SK-N-SH treated with all-trans-retinoic acid at 6 μM for 48 hours (cell line): ENCODE measurements at regions not wholly inside any gene's neighbourhood (a gene's known extent, or its start where the extent isn't known, plus 50 kb on each side); places are given as distances from the start of the nearest gene placed in this dataset.

Source experiments
- ARNTL ChIP-seq: fragments of 450-650 bp; formaldehyde crosslinking; IDR thresholded peaks from 2 replicates; pipeline ENCODE4 v1.5.0; 2020; ENCODE audit warnings: low read depth, mild to moderate bottlenecking, moderate library complexity, borderline replicate concordance
- CSDC2 ChIP-seq: fragments of 250-450 bp; sonication (Bioruptor Pico); IDR thresholded peaks from 2 replicates; pipeline ENCODE4 v1.5.0; 2020; ENCODE audit warnings: mild to moderate bottlenecking, moderate library complexity
- OSR1 ChIP-seq: fragments of 250-450 bp; sonication (Bioruptor Pico); IDR thresholded peaks from 2 replicates; pipeline ENCODE4 v1.8.0; 2022; ENCODE audit warnings: moderate library complexity, mild to moderate bottlenecking, inconsistent platforms
- RARB ChIP-seq: fragments of 250-450 bp; sonication (Bioruptor Pico); IDR thresholded peaks from 2 replicates; pipeline ENCODE4 v1.8.0; 2021; ENCODE audit warnings: mild to moderate bottlenecking, moderate library complexity
- SNAI2 ChIP-seq: fragments of 250-450 bp; sonication (Bioruptor Pico); IDR thresholded peaks from 2 replicates; pipeline ENCODE4 v1.5.0; 2020; ENCODE audit warnings: mild to moderate bottlenecking, moderate library complexity
- ZFP3 ChIP-seq: fragments of 250-450 bp; sonication (Bioruptor Pico); IDR thresholded peaks from 2 replicates; pipeline ENCODE4 v1.5.0; 2020; ENCODE audit warnings: mild to moderate bottlenecking, moderate library complexity
- ZFP30 ChIP-seq: fragments of 450-650 bp; formaldehyde crosslinking; IDR thresholded peaks from 2 replicates; pipeline ENCODE4 v1.5.0; 2022; ENCODE audit warnings: mild to moderate bottlenecking, moderate library complexity
- ZNF565 ChIP-seq: fragments of 450-650 bp; formaldehyde crosslinking; conservative IDR thresholded peaks from 2 replicates; pipeline ENCODE4 v1.5.0; 2020; ENCODE audit warnings: low read depth, mild to moderate bottlenecking, moderate library complexity
- ZNF70 ChIP-seq: fragments of 450-650 bp; formaldehyde crosslinking; IDR thresholded peaks from 2 replicates; pipeline ENCODE4 v1.5.0; 2020; ENCODE audit warnings: mild to moderate bottlenecking, moderate library complexity
- ZNF8 ChIP-seq: fragments of 450-650 bp; formaldehyde crosslinking; IDR thresholded peaks from 2 replicates; pipeline ENCODE4 v1.5.0; 2020; ENCODE audit warnings: mild to moderate bottlenecking, moderate library complexity
- TF ChIP-seq, protein P1 (sequence below): fragments of 250-450 bp; sonication (Bioruptor Pico); IDR thresholded peaks from 2 replicates; pipeline ENCODE4 v1.5.0; 2020; ENCODE audit warnings: mild to moderate bottlenecking, moderate library complexity
- TF ChIP-seq, protein P2 (sequence below): fragments of 250-450 bp; sonication (Bioruptor Pico); IDR thresholded peaks from 2 replicates; pipeline ENCODE4 v1.5.1; 2020; ENCODE audit warnings: low read depth, mild to moderate bottlenecking, moderate library complexity
- TF ChIP-seq, protein P3 (sequence below): fragments of 250-450 bp; sonication (Bioruptor Pico); IDR thresholded peaks from 2 replicates; pipeline ENCODE4 v1.8.0; 2020; ENCODE audit warnings: mild to moderate bottlenecking, moderate library complexity, borderline replicate concordance
- TF ChIP-seq, protein P4 (sequence below): fragments of 250-450 bp; sonication (Bioruptor Pico); IDR thresholded peaks from 2 replicates; pipeline ENCODE4 v1.5.1; 2021; ENCODE audit warnings: mild to moderate bottlenecking, moderate library complexity

DNA sequence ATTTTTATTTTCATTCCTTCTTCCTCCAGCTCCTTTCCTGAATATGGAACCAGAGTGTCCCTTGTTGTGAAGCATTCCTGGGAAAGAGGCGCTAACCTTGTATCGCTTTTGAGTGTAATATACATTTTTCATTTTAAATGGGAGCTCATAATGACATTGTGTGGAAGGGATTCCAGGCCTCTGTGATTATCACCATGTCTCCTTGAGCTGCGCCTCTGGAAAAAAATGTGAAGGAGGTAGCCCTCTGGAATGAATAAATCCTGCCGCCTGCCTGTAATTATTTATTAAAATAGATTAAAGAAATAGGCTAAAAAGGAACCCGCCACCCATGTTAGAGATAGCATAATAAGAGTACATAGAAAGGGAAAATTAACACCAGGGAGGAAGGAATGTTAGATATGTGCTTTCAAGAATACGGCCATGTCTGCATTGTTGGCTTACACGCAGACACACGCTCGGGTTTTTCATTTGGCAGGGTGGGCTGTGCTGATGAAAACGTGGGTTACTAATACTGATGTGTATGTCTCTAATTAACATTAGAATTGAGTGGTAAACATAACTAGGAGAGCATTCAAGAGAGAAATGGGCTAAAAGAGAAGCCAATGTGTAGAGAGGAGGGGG is 138.5 kb downstream of the LINC00237 start:
- TF ChIP-seq, protein P1, sequence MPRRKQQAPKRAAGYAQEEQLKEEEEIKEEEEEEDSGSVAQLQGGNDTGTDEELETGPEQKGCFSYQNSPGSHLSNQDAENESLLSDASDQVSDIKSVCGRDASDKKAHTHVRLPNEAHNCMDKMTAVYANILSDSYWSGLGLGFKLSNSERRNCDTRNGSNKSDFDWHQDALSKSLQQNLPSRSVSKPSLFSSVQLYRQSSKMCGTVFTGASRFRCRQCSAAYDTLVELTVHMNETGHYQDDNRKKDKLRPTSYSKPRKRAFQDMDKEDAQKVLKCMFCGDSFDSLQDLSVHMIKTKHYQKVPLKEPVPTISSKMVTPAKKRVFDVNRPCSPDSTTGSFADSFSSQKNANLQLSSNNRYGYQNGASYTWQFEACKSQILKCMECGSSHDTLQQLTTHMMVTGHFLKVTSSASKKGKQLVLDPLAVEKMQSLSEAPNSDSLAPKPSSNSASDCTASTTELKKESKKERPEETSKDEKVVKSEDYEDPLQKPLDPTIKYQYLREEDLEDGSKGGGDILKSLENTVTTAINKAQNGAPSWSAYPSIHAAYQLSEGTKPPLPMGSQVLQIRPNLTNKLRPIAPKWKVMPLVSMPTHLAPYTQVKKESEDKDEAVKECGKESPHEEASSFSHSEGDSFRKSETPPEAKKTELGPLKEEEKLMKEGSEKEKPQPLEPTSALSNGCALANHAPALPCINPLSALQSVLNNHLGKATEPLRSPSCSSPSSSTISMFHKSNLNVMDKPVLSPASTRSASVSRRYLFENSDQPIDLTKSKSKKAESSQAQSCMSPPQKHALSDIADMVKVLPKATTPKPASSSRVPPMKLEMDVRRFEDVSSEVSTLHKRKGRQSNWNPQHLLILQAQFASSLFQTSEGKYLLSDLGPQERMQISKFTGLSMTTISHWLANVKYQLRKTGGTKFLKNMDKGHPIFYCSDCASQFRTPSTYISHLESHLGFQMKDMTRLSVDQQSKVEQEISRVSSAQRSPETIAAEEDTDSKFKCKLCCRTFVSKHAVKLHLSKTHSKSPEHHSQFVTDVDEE (CRISPR knock-in tag) = no peak
- TF ChIP-seq RARB (CRISPR knock-in tag) = no peak
- no peak for TF ChIP-seq CSDC2 (CRISPR knock-in tag)
- TF ChIP-seq SNAI2 = no peak
- no peak for TF ChIP-seq ZFP30 (CRISPR knock-in tag)
- TF ChIP-seq, protein P2, sequence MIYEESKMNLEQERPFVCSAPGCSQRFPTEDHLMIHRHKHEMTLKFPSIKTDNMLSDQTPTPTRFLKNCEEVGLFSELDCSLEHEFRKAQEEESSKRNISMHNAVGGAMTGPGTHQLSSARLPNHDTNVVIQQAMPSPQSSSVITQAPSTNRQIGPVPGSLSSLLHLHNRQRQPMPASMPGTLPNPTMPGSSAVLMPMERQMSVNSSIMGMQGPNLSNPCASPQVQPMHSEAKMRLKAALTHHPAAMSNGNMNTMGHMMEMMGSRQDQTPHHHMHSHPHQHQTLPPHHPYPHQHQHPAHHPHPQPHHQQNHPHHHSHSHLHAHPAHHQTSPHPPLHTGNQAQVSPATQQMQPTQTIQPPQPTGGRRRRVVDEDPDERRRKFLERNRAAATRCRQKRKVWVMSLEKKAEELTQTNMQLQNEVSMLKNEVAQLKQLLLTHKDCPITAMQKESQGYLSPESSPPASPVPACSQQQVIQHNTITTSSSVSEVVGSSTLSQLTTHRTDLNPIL (CRISPR knock-in tag) = no peak
- no peak for TF ChIP-seq ZFP3 (CRISPR knock-in tag)
- TF ChIP-seq, protein P3, sequence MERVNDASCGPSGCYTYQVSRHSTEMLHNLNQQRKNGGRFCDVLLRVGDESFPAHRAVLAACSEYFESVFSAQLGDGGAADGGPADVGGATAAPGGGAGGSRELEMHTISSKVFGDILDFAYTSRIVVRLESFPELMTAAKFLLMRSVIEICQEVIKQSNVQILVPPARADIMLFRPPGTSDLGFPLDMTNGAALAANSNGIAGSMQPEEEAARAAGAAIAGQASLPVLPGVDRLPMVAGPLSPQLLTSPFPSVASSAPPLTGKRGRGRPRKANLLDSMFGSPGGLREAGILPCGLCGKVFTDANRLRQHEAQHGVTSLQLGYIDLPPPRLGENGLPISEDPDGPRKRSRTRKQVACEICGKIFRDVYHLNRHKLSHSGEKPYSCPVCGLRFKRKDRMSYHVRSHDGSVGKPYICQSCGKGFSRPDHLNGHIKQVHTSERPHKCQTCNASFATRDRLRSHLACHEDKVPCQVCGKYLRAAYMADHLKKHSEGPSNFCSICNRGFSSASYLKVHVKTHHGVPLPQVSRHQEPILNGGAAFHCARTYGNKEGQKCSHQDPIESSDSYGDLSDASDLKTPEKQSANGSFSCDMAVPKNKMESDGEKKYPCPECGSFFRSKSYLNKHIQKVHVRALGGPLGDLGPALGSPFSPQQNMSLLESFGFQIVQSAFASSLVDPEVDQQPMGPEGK = no peak
- TF ChIP-seq ZNF70 = no peak
- no peak for TF ChIP-seq ZNF8
- TF ChIP-seq ARNTL (CRISPR knock-in tag) = no peak
- TF ChIP-seq ZNF565 (CRISPR knock-in tag) = no peak
- TF ChIP-seq, protein P4, sequence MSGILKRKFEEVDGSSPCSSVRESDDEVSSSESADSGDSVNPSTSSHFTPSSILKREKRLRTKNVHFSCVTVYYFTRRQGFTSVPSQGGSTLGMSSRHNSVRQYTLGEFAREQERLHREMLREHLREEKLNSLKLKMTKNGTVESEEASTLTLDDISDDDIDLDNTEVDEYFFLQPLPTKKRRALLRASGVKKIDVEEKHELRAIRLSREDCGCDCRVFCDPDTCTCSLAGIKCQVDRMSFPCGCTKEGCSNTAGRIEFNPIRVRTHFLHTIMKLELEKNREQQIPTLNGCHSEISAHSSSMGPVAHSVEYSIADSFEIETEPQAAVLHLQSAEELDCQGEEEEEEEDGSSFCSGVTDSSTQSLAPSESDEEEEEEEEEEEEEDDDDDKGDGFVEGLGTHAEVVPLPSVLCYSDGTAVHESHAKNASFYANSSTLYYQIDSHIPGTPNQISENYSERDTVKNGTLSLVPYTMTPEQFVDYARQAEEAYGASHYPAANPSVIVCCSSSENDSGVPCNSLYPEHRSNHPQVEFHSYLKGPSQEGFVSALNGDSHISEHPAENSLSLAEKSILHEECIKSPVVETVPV (CRISPR knock-in tag) = no peak
- no peak for TF ChIP-seq OSR1 (CRISPR knock-in tag)
